H1 (cell line): ENCODE measurements at regions not wholly inside any gene's neighbourhood (a gene's known extent, or its start where the extent isn't known, plus 50 kb on each side); places are given as distances from the start of the nearest gene placed in this dataset.

ENCODE experiments used
- CTCF ChIA-PET: fragments of 300-600 bp; sonication (Branson Sonifier 250); formaldehyde crosslinking; loops from one replicate; lab custom pipeline; 2021; ENCODE audit not compliant: partially characterized antibody; lab: Charles Lee
- POLR2A ChIA-PET: fragments of 300-600 bp; sonication (Branson Sonifier 250); formaldehyde crosslinking; loops from one replicate; lab custom pipeline; 2021; ENCODE audit warnings: inconsistent platforms; ENCODE audit not compliant: partially characterized antibody; lab: Charles Lee
- DNase-seq, 2 experiments: peaks; one replicate each; pipeline versions ENCODE4 v3.0.0 to v3.0.0-alpha.2; 2010 to 2022; ENCODE audit warnings: low spot score in 2 of 2, low read depth in 1 of 2, mixed read lengths in 1 of 2
- FAIRE-seq: peaks from 2 replicates; lab custom pipeline; 2011; peaks lifted over from hg19 to GRCh38; lab: Jason Lieb, UNC
- H2AFZ ChIP-seq: 2 replicates; pipeline ENCODE4 v1.8.1; 2012; ENCODE audit warnings: low read length, inconsistent platforms
- H2AK5ac ChIP-seq: 2 replicates; pipeline ENCODE4 v1.6.1; 2013; ENCODE audit warnings: low read depth, low read length
- H2BK120ac ChIP-seq: replicated peaks from 2 replicates; pipeline ENCODE3; 2013; ENCODE audit warnings: low read depth, low read length, inconsistent platforms
- H2BK12ac ChIP-seq: 2 replicates; pipeline ENCODE4 v1.6.1; 2013; ENCODE audit warnings: low read depth, low read length
- H2BK15ac ChIP-seq: 2 replicates; pipeline ENCODE4 v1.6.1; 2013; ENCODE audit warnings: low read length
- H2BK20ac ChIP-seq: 2 replicates; pipeline ENCODE4 v1.6.1; 2013; ENCODE audit warnings: low read length
- H2BK5ac ChIP-seq: 2 replicates; pipeline ENCODE4 v1.6.1; 2013; ENCODE audit warnings: low read depth, low read length
- H3K14ac ChIP-seq: 2 replicates; pipeline ENCODE4 v1.6.1; 2013; ENCODE audit warnings: inconsistent platforms; ENCODE audit not compliant: insufficient read length
- H3K18ac ChIP-seq: 2 replicates; pipeline ENCODE4 v1.6.1; 2013; ENCODE audit warnings: low read length; ENCODE audit errors: extremely low read depth
- H3K23ac ChIP-seq: 2 replicates; pipeline ENCODE4 v1.6.1; 2013; ENCODE audit warnings: inconsistent platforms; ENCODE audit not compliant: insufficient read length
- H3K23me2 ChIP-seq: 2 replicates; pipeline ENCODE4 v1.6.1; 2013; ENCODE audit warnings: low read depth, low read length
- H3K27ac ChIP-seq: 2 replicates; pipeline ENCODE4 v1.6.1; 2011; ENCODE audit warnings: low read depth, low read length, inconsistent platforms
- H3K27me3 ChIP-seq, 4 experiments: replicated peaks in 1 of 4; 1 replicate in 1 of 4; 2 replicates in 3 of 4; pipeline versions ENCODE4 v1.6.1 to v1.8.1; 2011 to 2013; ENCODE audit warnings: low read length in 3 of 4, mild to moderate bottlenecking in 3 of 4, inconsistent platforms in 2 of 4, mixed read lengths in 2 of 4, moderate library complexity in 1 of 4; ENCODE audit not compliant: control insufficient read depth in 3 of 4, insufficient read depth in 3 of 4; ENCODE audit errors: extremely low read depth in 1 of 4
- H3K36me3 ChIP-seq, 4 experiments: 2 replicates each; pipeline versions ENCODE4 v1.6.1 to v1.8.1; 2011 to 2013; ENCODE audit warnings: mild to moderate bottlenecking in 4 of 4, low read length in 3 of 4, moderate library complexity in 2 of 4, control low read depth in 1 of 4, inconsistent platforms in 1 of 4; ENCODE audit not compliant: insufficient read depth in 4 of 4, control insufficient read depth in 2 of 4
- H3K4ac ChIP-seq: replicated peaks from 2 replicates; pipeline ENCODE3; 2013; ENCODE audit warnings: low read length, low read depth, mixed read lengths, inconsistent platforms; ENCODE audit not compliant: insufficient read length
- H3K4me1 ChIP-seq, 4 experiments: replicated peaks in 1 of 4; 1 replicate in 1 of 4; 2 replicates in 3 of 4; pipeline versions ENCODE4 v1.6.1 to v1.8.1; 2011 to 2013; ENCODE audit warnings: low read length in 3 of 4, inconsistent platforms in 2 of 4, mixed read lengths in 1 of 4; ENCODE audit not compliant: insufficient read depth in 4 of 4, control insufficient read depth in 3 of 4
- H3K4me2 ChIP-seq, 2 experiments: 2 replicates each; pipeline versions ENCODE4 v1.6.1 to v1.8.1; 2011 to 2013; ENCODE audit warnings: low read depth in 2 of 2, low read length in 2 of 2, control low read depth in 1 of 2, inconsistent platforms in 1 of 2, mild to moderate bottlenecking in 1 of 2; ENCODE audit not compliant: insufficient read depth in 1 of 2
- H3K4me3 ChIP-seq, 4 experiments: fragments of 200-600, 300-600 bp in 1 of 4; sonication (generic), shearing (Covaris generic), sonication (Bioruptor Twin) in 1 of 4; 2 replicates each; pipeline versions ENCODE4 v1.5.1 to v1.8.1; 2011 to 2016; ENCODE audit warnings: low read length in 4 of 4, low read depth in 3 of 4, control low read depth in 2 of 4, inconsistent platforms in 2 of 4, mild to moderate bottlenecking in 2 of 4, mixed read lengths in 1 of 4, moderate library complexity in 1 of 4; ENCODE audit not compliant: insufficient read depth in 2 of 4; ENCODE audit errors: extremely low read depth in 1 of 4
- H3K56ac ChIP-seq: replicated peaks from 2 replicates; pipeline ENCODE3; 2013; ENCODE audit warnings: low read depth, mild to moderate bottlenecking, mixed read lengths, low read length, inconsistent platforms; ENCODE audit not compliant: insufficient read length
- H3K79me1 ChIP-seq: 2 replicates; pipeline ENCODE4 v1.6.1; 2013; ENCODE audit warnings: low read depth, low read length, control low read depth
- H3K79me2 ChIP-seq, 2 experiments: 2 replicates each; pipeline versions ENCODE4 v1.6.1 to v1.8.1; 2012 to 2013; ENCODE audit warnings: low read length in 2 of 2, mild to moderate bottlenecking in 2 of 2, inconsistent platforms in 1 of 2; ENCODE audit not compliant: insufficient read depth in 2 of 2, control insufficient read depth in 1 of 2
- H3K9ac ChIP-seq, 4 experiments: replicated peaks in 1 of 4; 1 replicate in 1 of 4; 2 replicates in 3 of 4; pipeline versions ENCODE4 v1.6.1 to v1.8.1; 2011 to 2013; ENCODE audit warnings: low read depth in 3 of 4, low read length in 3 of 4, control low read depth in 2 of 4, mild to moderate bottlenecking in 2 of 4, moderate library complexity in 2 of 4, inconsistent platforms in 1 of 4; ENCODE audit errors: extremely low read depth in 1 of 4
- H3K9me3 ChIP-seq, 2 experiments: 2 replicates each; pipeline versions ENCODE4 v1.6.1 to v1.8.1; 2012 to 2013; ENCODE audit warnings: mild to moderate bottlenecking in 2 of 2, moderate library complexity in 2 of 2, control low read depth in 1 of 2, inconsistent platforms in 1 of 2, low read depth in 1 of 2, low read length in 1 of 2, mixed read lengths in 1 of 2; ENCODE audit not compliant: insufficient read depth in 2 of 2
- H4K20me1 ChIP-seq, 2 experiments: replicated peaks in 1 of 2; 2 replicates each; pipeline versions ENCODE3 to v1.8.1; 2011 to 2013; ENCODE audit warnings: inconsistent platforms in 2 of 2, low read length in 2 of 2, mild to moderate bottlenecking in 1 of 2; ENCODE audit not compliant: insufficient read depth in 2 of 2, control insufficient read depth in 1 of 2
- H4K5ac ChIP-seq: 2 replicates; pipeline ENCODE4 v1.6.1; 2013; ENCODE audit warnings: low read length, low read depth, mixed read lengths, inconsistent platforms; ENCODE audit not compliant: insufficient read length
- H4K8ac ChIP-seq: 2 replicates; pipeline ENCODE4 v1.8.0; 2013; ENCODE audit warnings: mild to moderate bottlenecking, moderate library complexity, low read length, inconsistent platforms; ENCODE audit not compliant: insufficient read depth; ENCODE audit errors: extremely low read depth
- H4K91ac ChIP-seq: replicated peaks from 2 replicates; pipeline ENCODE3; 2013; ENCODE audit warnings: low read length, mixed read lengths, inconsistent platforms; ENCODE audit not compliant: insufficient read length
- BRCA1 ChIP-seq: IDR thresholded peaks from 2 replicates; pipeline ENCODE4 v1.6.1; 2012; ENCODE audit warnings: low read depth, low read length, improper control_type of control experiment
- CBX5 ChIP-seq: fragments of 300-800, 300-1000 bp; sonication (generic); IDR thresholded peaks from 2 replicates; pipeline ENCODE4 v1.7.1; 2016; ENCODE audit warnings: antibody characterized with exemption, low read length, low read depth
- EP300 ChIP-seq, 2 experiments: IDR thresholded peaks; 1 replicate in 1 of 2; 2 replicates in 1 of 2; pipeline ENCODE4 v1.6.1; 2011 to 2012; ENCODE audit warnings: low read depth in 2 of 2, low read length in 2 of 2, mild to moderate bottlenecking in 2 of 2, borderline replicate concordance in 1 of 2, inconsistent platforms in 1 of 2, moderate library complexity in 1 of 2
- POLR2A ChIP-seq, 2 experiments: IDR thresholded peaks; 1 replicate in 1 of 2; 2 replicates in 1 of 2; pipeline ENCODE4 v1.6.1; 2011; ENCODE audit warnings: low read depth in 2 of 2, low read length in 2 of 2, mild to moderate bottlenecking in 2 of 2; ENCODE audit errors: control extremely low read depth in 1 of 2
- SP4 ChIP-seq: IDR thresholded peaks from 2 replicates; pipeline ENCODE4 v1.6.1; 2012; ENCODE audit warnings: low read length, inconsistent platforms
- TEAD4 ChIP-seq: IDR thresholded peaks from 2 replicates; pipeline ENCODE4 v1.6.1; 2012; ENCODE audit warnings: low read depth, low read length, inconsistent platforms, mixed read lengths
- WGBS, 2 experiments: shearing (Covaris generic) in 1 of 2; methylation state at CpG; one replicate each; pipeline versions ENCODE4 v1.1.6 to v1.1.7; 2013 to 2015; ENCODE audit warnings: low lambda C conversion rate in 2 of 2, mixed read lengths in 2 of 2, inconsistent platforms in 1 of 2, low coverage in 1 of 2, missing lambda C conversion rate in 1 of 2; ENCODE audit not compliant: insufficient replicate concordance in 2 of 2, insufficient coverage in 1 of 2, insufficient read length in 1 of 2; ENCODE audit errors: extremely low coverage in 1 of 2, missing lambda C conversion rate in 1 of 2; 5-methylcytosine and 5-hydroxymethylcytosine counted together

DNA sequence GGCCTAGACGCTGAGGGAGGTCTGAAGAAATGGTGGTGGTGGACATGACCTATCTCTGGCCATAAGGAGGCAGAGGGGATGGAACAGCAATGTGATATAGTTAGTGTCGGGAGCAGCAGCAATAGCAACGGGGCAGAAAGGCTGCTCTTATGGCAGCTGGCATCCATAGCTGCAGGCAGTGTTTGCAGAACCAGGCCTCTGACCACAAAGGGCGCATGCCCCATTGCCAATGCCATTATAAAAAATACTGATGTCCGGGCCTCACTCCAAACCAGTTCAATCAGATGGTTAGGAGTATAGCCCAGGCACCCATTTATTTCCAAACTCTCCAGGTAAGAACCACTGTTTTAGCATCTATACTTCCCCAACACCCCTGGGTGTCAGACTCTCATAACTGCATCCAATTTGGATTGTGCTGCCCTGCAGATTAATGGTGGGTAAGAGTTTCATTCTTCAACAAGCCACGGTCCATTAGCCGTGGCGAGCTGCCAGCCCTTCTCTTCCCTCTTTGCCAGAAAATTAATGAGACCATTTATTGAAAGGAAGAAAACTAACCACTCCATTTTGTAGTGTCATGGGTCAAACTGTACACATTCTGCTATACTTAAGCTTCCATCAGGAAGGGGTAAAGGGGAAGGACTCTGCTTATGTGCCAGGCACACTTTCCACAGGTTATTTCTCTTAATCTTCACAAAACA, 72.8 kb upstream of the SPON1 start:
- Histone ChIP-seq H3K18ac (no peak overlapping the region), H2BK15ac (no peak overlapping the region), H3K23me2 (no peaks in the 10 kb centered on the region), H3K36me3 (no peaks in the 10 kb centered on the region), H4K8ac (no peak overlapping the region), H3K4me2 (no peak overlapping the region), H3K23ac (no peak overlapping the region), H2BK12ac (no peak overlapping the region), H3K14ac (no peak overlapping the region), H3K4me3 (no peak overlapping the region), H2BK5ac (no peak overlapping the region), H2AFZ (no peak overlapping the region), H2BK120ac (no peak overlapping the region), H3K4ac (no peak overlapping the region), H3K4me1 (no peaks in the 10 kb centered on the region), H4K91ac (no peak overlapping the region), H3K79me2 (no peaks in the 10 kb centered on the region), H2AK5ac (no peak overlapping the region), H3K9me3 (no peaks in the 10 kb centered on the region), H4K20me1 (no peaks in the 10 kb centered on the region), H3K27ac (no peak overlapping the region), H2BK20ac (no peak overlapping the region), H3K9ac (no peak overlapping the region), H3K56ac (no peak overlapping the region), H4K5ac (no peak overlapping the region), H3K79me1 (no peaks in the 10 kb centered on the region), H3K27me3 (no peaks in the 10 kb centered on the region)
- WGBS, 2 experiments: 79% methylated on average over 8 of the region's 8 CpGs; no CpG with 5 or more reads in 1 of the 2 experiments
- ChIA-PET POLR2A (no interaction called here), CTCF (no interaction called here)
- TF ChIP-seq SP4 (no peak), POLR2A (IDR thresholded peaks at IDR 0.05; ENCODE audit: control extremely low read depth in 1 of 2, low read depth in 2 of 2, low read length in 2 of 2) (no peak), TEAD4 (no peak), EP300 (IDR thresholded peaks at IDR 0.05; ENCODE audit: borderline replicate concordance in 1 of 2, low read depth in 2 of 2, low read length in 2 of 2) (no peak), BRCA1 (no peak), CBX5 (no peak)
- no peak for DNase-seq
- no peak for FAIRE-seq
